ENCODE measurements at regions not wholly inside any gene's neighbourhood (a gene's known extent, or its start where the extent isn't known, plus 50 kb on each side); places are given as distances from the start of the nearest gene placed in this dataset.

DNA sequence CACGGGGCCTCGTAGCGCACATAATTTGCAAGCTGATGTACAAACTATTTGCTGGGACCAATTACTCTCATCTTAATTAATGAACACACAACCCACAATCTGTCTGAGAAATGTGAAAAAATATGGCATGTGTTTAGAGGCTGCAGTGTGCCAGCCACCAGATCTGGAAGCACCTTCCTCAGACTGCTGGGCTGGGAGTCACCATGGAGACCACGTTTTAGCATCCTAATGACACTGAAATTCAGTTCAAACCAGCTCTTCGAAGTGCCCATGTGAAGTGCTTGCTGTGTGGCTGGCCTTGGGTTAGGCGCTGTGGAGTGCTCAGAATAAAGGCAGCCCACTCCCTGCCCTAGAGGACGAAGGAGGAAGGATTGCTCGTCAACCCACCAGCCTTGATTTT is 482.4 kb downstream of the OMA1 start:
- TF ChIP-seq TSHZ2 (CRISPR knock-in tag; IDR thresholded peaks at IDR 0.05) (no peak), TCF4 (CRISPR knock-in tag; IDR thresholded peaks at IDR 0.05; ENCODE audit: borderline replicate concordance) (no peak), OSR1 (CRISPR knock-in tag; IDR thresholded peaks at IDR 0.05) (no peak), CREB5 (CRISPR knock-in tag; IDR thresholded peaks at IDR 0.05; ENCODE audit: low read depth) (no peak), POU6F1 (CRISPR knock-in tag; IDR thresholded peaks at IDR 0.05; ENCODE audit: borderline replicate concordance, low read depth) (no peak), RARB (CRISPR knock-in tag; IDR thresholded peaks at IDR 0.05) (no peak), ESRRG (CRISPR knock-in tag; IDR thresholded peaks at IDR 0.05) (no peak), TOX (CRISPR knock-in tag; IDR thresholded peaks at IDR 0.05; ENCODE audit: borderline replicate concordance) (no peak), ARNTL (CRISPR knock-in tag; IDR thresholded peaks at IDR 0.05; ENCODE audit: borderline replicate concordance, low read depth) (no peak), ZNF8 (CRISPR knock-in tag; IDR thresholded peaks at IDR 0.05) (no peak), PATZ1 (CRISPR knock-in tag; IDR thresholded peaks at IDR 0.05; ENCODE audit: borderline replicate concordance) (no peak)
- TF ChIP-seq, protein P1, sequence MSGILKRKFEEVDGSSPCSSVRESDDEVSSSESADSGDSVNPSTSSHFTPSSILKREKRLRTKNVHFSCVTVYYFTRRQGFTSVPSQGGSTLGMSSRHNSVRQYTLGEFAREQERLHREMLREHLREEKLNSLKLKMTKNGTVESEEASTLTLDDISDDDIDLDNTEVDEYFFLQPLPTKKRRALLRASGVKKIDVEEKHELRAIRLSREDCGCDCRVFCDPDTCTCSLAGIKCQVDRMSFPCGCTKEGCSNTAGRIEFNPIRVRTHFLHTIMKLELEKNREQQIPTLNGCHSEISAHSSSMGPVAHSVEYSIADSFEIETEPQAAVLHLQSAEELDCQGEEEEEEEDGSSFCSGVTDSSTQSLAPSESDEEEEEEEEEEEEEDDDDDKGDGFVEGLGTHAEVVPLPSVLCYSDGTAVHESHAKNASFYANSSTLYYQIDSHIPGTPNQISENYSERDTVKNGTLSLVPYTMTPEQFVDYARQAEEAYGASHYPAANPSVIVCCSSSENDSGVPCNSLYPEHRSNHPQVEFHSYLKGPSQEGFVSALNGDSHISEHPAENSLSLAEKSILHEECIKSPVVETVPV (CRISPR knock-in tag; IDR thresholded peaks at IDR 0.05), result no peak
